ENCODE measurements at regions not wholly inside any gene's neighbourhood (a gene's known extent, or its start where the extent isn't known, plus 50 kb on each side); places are given as distances from the start of the nearest gene placed in this dataset.

GRCh38 chr11:104602643-104603042 is 295.6 kb downstream of the CASP12 start:
- no peak overlapping the region for H3K4me3 Mint-ChIP-seq
- ATAC-seq (replicated peaks) (no peak), DNase-seq (no peak)
- peaks cover 2 to 4% of the 10 kb centered on the region in 2 donors for H3K9me3 Mint-ChIP-seq
- no peaks in the 10 kb centered on the region for H3K27me3 Mint-ChIP-seq
- H3K4me1 Mint-ChIP-seq = no peaks in the 10 kb centered on the region
- no peak overlapping the region for H3K27ac Mint-ChIP-seq
- no peaks in the 10 kb centered on the region for H3K36me3 Mint-ChIP-seq

- no peak overlapping the region for H3K27ac Mint-ChIP-seq
- no peak overlapping the region for H3K4me3 Mint-ChIP-seq
- DNase-seq = no peak
- H3K36me3 Mint-ChIP-seq = no peaks in the 10 kb centered on the region
- H3K4me1 Mint-ChIP-seq = peaks cover 0 to 1% of the 10 kb centered on the region in 2 donors
- no peaks in the 10 kb centered on the region for H3K9me3 Mint-ChIP-seq
- ATAC-seq (replicated peaks) = no peak
- H3K27me3 Mint-ChIP-seq = no peaks in the 10 kb centered on the region
Observed at GRCh38 chr11:104594228-104594958, 303.9 kb downstream of the CASP12 start.

GRCh38 chr11:104588970-104589369 is 309.3 kb downstream of the CASP12 start:
- no peaks in the 10 kb centered on the region for H3K4me1 Mint-ChIP-seq
- no peak for ATAC-seq (replicated peaks)
- no peak for DNase-seq

GRCh38 chr11:104588446-104588845 is 309.8 kb downstream of the CASP12 start:
- no peak for DNase-seq
- Mint-ChIP-seq H3K27me3 (peaks cover 3 to 11% of the 10 kb centered on the region in 2 donors), H3K36me3 (no peaks in the 10 kb centered on the region), H3K4me3 (no peak overlapping the region), H3K27ac (no peak overlapping the region), H3K4me1 (no peaks in the 10 kb centered on the region), H3K9me3 (no peaks in the 10 kb centered on the region)
- ATAC-seq (replicated peaks) = no peak

More at GRCh38 chr11:104588970-104589369, 309.3 kb downstream of the CASP12 start:
- Mint-ChIP-seq H3K27ac (no peak overlapping the region), H3K9me3 (no peaks in the 10 kb centered on the region), H3K4me3 (no peak overlapping the region), H3K27me3 (peaks cover 0 to 8% of the 10 kb centered on the region in 2 donors), H3K36me3 (no peaks in the 10 kb centered on the region)

GRCh38 chr11:104584823-104585222 is 313.4 kb downstream of the CASP12 start:
- DNase-seq (no peak), ATAC-seq (replicated peaks) (no peak)
- Mint-ChIP-seq H3K4me3 (no peak overlapping the region), H3K27ac (no peak overlapping the region), H3K9me3 (no peaks in the 10 kb centered on the region), H3K27me3 (peaks cover 7 to 14% of the 10 kb centered on the region in 2 donors), H3K4me1 (no peaks in the 10 kb centered on the region), H3K36me3 (no peaks in the 10 kb centered on the region)

- Mint-ChIP-seq H3K9me3 (no peaks in the 10 kb centered on the region), H3K27me3 (peaks cover 7 to 14% of the 10 kb centered on the region in 2 donors), H3K4me1 (no peaks in the 10 kb centered on the region), H3K27ac (no peak overlapping the region), H3K4me3 (no peak overlapping the region), H3K36me3 (no peaks in the 10 kb centered on the region)
- ATAC-seq (replicated peaks) (no peak), DNase-seq (no peak)
Observed at GRCh38 chr11:104583857-104584256, 314.4 kb downstream of the CASP12 start.

- peaks cover 7 to 14% of the 10 kb centered on the region in 2 donors for H3K27me3 Mint-ChIP-seq
- ATAC-seq (replicated peaks) (no peak), DNase-seq (no peak)
- no peaks in the 10 kb centered on the region for H3K9me3 Mint-ChIP-seq
- H3K4me3 Mint-ChIP-seq = no peak overlapping the region
- no peak overlapping the region for H3K27ac Mint-ChIP-seq
- no peaks in the 10 kb centered on the region for H3K36me3 Mint-ChIP-seq
- H3K4me1 Mint-ChIP-seq = no peaks in the 10 kb centered on the region
Observed at GRCh38 chr11:104582431-104582830, 315.8 kb downstream of the CASP12 start.

- H3K4me3 Mint-ChIP-seq = no peak overlapping the region
- H3K9me3 Mint-ChIP-seq = no peaks in the 10 kb centered on the region
- H3K36me3 Mint-ChIP-seq = no peaks in the 10 kb centered on the region
- ATAC-seq (replicated peaks) (no peak), DNase-seq (no peak)
- H3K27me3 Mint-ChIP-seq = peaks cover 7 to 14% of the 10 kb centered on the region in 2 donors
- no peak overlapping the region for H3K27ac Mint-ChIP-seq
- H3K4me1 Mint-ChIP-seq = no peaks in the 10 kb centered on the region
Observed at GRCh38 chr11:104581246-104581980, 316.8 kb downstream of the CASP12 start.

- Mint-ChIP-seq H3K9me3 (peaks cover 4 to 7% of the 10 kb centered on the region in 2 donors), H3K4me3 (no peak overlapping the region), H3K4me1 (no peaks in the 10 kb centered on the region), H3K27ac (no peak overlapping the region), H3K36me3 (no peaks in the 10 kb centered on the region), H3K27me3 (peaks cover 0 to 6% of the 10 kb centered on the region in 2 donors)
- DNase-seq (no peak), ATAC-seq (replicated peaks) (no peak)
Observed at GRCh38 chr11:104573441-104573990, 324.7 kb downstream of the CASP12 start.

- peaks cover 4 to 7% of the 10 kb centered on the region in 2 donors for H3K9me3 Mint-ChIP-seq
- ATAC-seq (replicated peaks) (no peak), DNase-seq (no peak)
- no peak overlapping the region for H3K27ac Mint-ChIP-seq
- no peaks in the 10 kb centered on the region for H3K4me1 Mint-ChIP-seq
- no peaks in the 10 kb centered on the region for H3K36me3 Mint-ChIP-seq
- no peak overlapping the region for H3K4me3 Mint-ChIP-seq
- H3K27me3 Mint-ChIP-seq = peaks cover 0 to 6% of the 10 kb centered on the region in 2 donors
Observed at GRCh38 chr11:104572279-104572678, 326.0 kb downstream of the CASP12 start.

- Mint-ChIP-seq H3K27me3 (peaks cover 0 to 5% of the 10 kb centered on the region in 2 donors), H3K4me1 (no peaks in the 10 kb centered on the region), H3K9me3 (peaks cover 4 to 7% of the 10 kb centered on the region in 2 donors), H3K27ac (no peak overlapping the region), H3K36me3 (no peaks in the 10 kb centered on the region), H3K4me3 (no peak overlapping the region)
- ATAC-seq (replicated peaks) (no peak), DNase-seq (no peak)
Observed at GRCh38 chr11:104570078-104570701, 328.1 kb downstream of the CASP12 start.

- Mint-ChIP-seq H3K27ac (no peak overlapping the region), H3K9me3 (peaks cover 3 to 5% of the 10 kb centered on the region in 2 donors), H3K4me1 (no peaks in the 10 kb centered on the region), H3K36me3 (no peaks in the 10 kb centered on the region), H3K27me3 (no peaks in the 10 kb centered on the region), H3K4me3 (no peak overlapping the region)
- DNase-seq (no peak), ATAC-seq (replicated peaks) (no peak)
Observed at GRCh38 chr11:104565583-104565961, 332.7 kb downstream of the CASP12 start.

- Mint-ChIP-seq H3K4me1 (no peaks in the 10 kb centered on the region), H3K36me3 (no peaks in the 10 kb centered on the region), H3K27me3 (no peaks in the 10 kb centered on the region), H3K9me3 (peaks cover 3 to 5% of the 10 kb centered on the region in 2 donors), H3K27ac (no peak overlapping the region), H3K4me3 (no peak overlapping the region)
- no peak for ATAC-seq (replicated peaks)
- no peak for DNase-seq
Observed at GRCh38 chr11:104564921-104565582, 333.2 kb downstream of the CASP12 start.

All from stimulated activated naive B cell treated with anti-CD40 and anti-IgM and Interleukin-4, amounts not matched to agents 10 μg/mL and 1 μg/mL and 100 μg/mL, for 72 hours (primary cell).